Trophoblast cell (in vitro differentiated cells and primary cell): ENCODE measurements at regions not wholly inside any gene's neighbourhood (a gene's known extent, or its start where the extent isn't known, plus 50 kb on each side); places are given as distances from the start of the nearest gene placed in this dataset.
"Not testable (repeated sequence)": the region's sequence is repeated elsewhere in the genome, so short reads cannot be mapped to it uniquely, and the experiment has no call there.

Experiments
- DNase-seq, 2 donors: peaks; one replicate each; pipeline ENCODE4 v3.0.0-alpha.2; 2016
- H2AFZ ChIP-seq: 2 replicates; pipeline ENCODE4 v1.6.1; 2013; ENCODE audit warnings: low read length, moderate library complexity, mild to moderate bottlenecking; ENCODE audit not compliant: insufficient read depth, poor library complexity
- H2AK5ac ChIP-seq: 2 replicates; pipeline ENCODE4 v1.6.1; 2013; ENCODE audit warnings: mild to moderate bottlenecking, low read length
- H2BK120ac ChIP-seq: 2 replicates; pipeline ENCODE4 v1.6.1; 2013; ENCODE audit warnings: low read length, mild to moderate bottlenecking, moderate library complexity; ENCODE audit not compliant: insufficient read depth, poor library complexity
- H2BK12ac ChIP-seq: 2 replicates; pipeline ENCODE4 v1.6.1; 2013; ENCODE audit warnings: mild to moderate bottlenecking, low read length, moderate library complexity
- H2BK5ac ChIP-seq: 2 replicates; pipeline ENCODE4 v1.6.1; 2013; ENCODE audit warnings: low read length, low read depth, moderate library complexity, mild to moderate bottlenecking; ENCODE audit not compliant: poor library complexity
- H3K14ac ChIP-seq: 2 replicates; pipeline ENCODE4 v1.6.1; 2013; ENCODE audit warnings: mild to moderate bottlenecking, low read length
- H3K18ac ChIP-seq: 2 replicates; pipeline ENCODE4 v1.6.1; 2013; ENCODE audit warnings: mild to moderate bottlenecking, low read length
- H3K23ac ChIP-seq: 2 replicates; pipeline ENCODE4 v1.6.1; 2013; ENCODE audit warnings: low read length
- H3K27ac ChIP-seq: 2 replicates; pipeline ENCODE4 v1.5.1; 2013; ENCODE audit warnings: low read depth, mild to moderate bottlenecking, inconsistent platforms, low read length, moderate library complexity
- H3K27me3 ChIP-seq: 2 replicates; pipeline ENCODE4 v1.6.1; 2013; ENCODE audit warnings: inconsistent platforms, mild to moderate bottlenecking, low read length, moderate library complexity; ENCODE audit not compliant: insufficient read depth
- H3K36me3 ChIP-seq, 2 experiments: 1 replicate in 1 of 2; 2 replicates in 1 of 2; pipeline ENCODE4 v1.6.1; 2013; ENCODE audit warnings: low read length in 2 of 2, mild to moderate bottlenecking in 2 of 2, moderate library complexity in 1 of 2; ENCODE audit not compliant: insufficient read depth in 2 of 2, control insufficient read depth in 1 of 2
- H3K4ac ChIP-seq: 2 replicates; pipeline ENCODE4 v1.6.1; 2013; ENCODE audit warnings: low read depth, mild to moderate bottlenecking, low read length, moderate library complexity
- H3K4me1 ChIP-seq, 2 experiments: 1 replicate in 1 of 2; 2 replicates in 1 of 2; pipeline ENCODE4 v1.6.1; 2013; ENCODE audit warnings: low read length in 2 of 2, mild to moderate bottlenecking in 2 of 2, moderate library complexity in 1 of 2; ENCODE audit not compliant: insufficient read depth in 2 of 2, control insufficient read depth in 1 of 2
- H3K4me2 ChIP-seq: 2 replicates; pipeline ENCODE4 v1.6.1; 2013; ENCODE audit warnings: inconsistent platforms, mild to moderate bottlenecking, low read length, moderate library complexity
- H3K4me3 ChIP-seq: 2 replicates; pipeline ENCODE4 v1.5.1; 2013; ENCODE audit warnings: mild to moderate bottlenecking, low read depth, low read length, inconsistent platforms
- H3K79me1 ChIP-seq: one replicate; pipeline ENCODE4 v1.6.1; 2013; ENCODE audit warnings: low read length
- H3K79me2 ChIP-seq: 2 replicates; pipeline ENCODE4 v1.6.1; 2013; ENCODE audit warnings: low read length, mild to moderate bottlenecking; ENCODE audit not compliant: control insufficient read depth, insufficient read depth, poor library complexity
- H3K9ac ChIP-seq: 2 replicates; pipeline ENCODE4 v1.6.1; 2013; ENCODE audit warnings: mild to moderate bottlenecking, low read length
- H3K9me3 ChIP-seq: 2 replicates; pipeline ENCODE4 v1.6.1; 2013; ENCODE audit warnings: low read depth, mild to moderate bottlenecking, control low read depth, inconsistent platforms, low read length; ENCODE audit not compliant: insufficient read depth
- H4K12ac ChIP-seq: 2 replicates; pipeline ENCODE4 v1.6.1; 2013; ENCODE audit warnings: low read depth, mild to moderate bottlenecking, low read length, moderate library complexity
- H4K8ac ChIP-seq: 2 replicates; pipeline ENCODE4 v1.6.1; 2013; ENCODE audit warnings: low read depth, mild to moderate bottlenecking, low read length, moderate library complexity
- H4K91ac ChIP-seq: one replicate; pipeline ENCODE4 v1.6.1; 2013; ENCODE audit warnings: low read depth, mild to moderate bottlenecking, low read length, moderate library complexity
- WGBS: extraction: QIAGEN DNeasy Blood & Tissue Kit; methylation state at CpG from one replicate; pipeline ENCODE4 v1.1.7; 2013; ENCODE audit warnings: missing lambda C conversion rate; ENCODE audit not compliant: insufficient read length, insufficient coverage; ENCODE audit errors: extremely low coverage; 5-methylcytosine and 5-hydroxymethylcytosine counted together

DNA sequence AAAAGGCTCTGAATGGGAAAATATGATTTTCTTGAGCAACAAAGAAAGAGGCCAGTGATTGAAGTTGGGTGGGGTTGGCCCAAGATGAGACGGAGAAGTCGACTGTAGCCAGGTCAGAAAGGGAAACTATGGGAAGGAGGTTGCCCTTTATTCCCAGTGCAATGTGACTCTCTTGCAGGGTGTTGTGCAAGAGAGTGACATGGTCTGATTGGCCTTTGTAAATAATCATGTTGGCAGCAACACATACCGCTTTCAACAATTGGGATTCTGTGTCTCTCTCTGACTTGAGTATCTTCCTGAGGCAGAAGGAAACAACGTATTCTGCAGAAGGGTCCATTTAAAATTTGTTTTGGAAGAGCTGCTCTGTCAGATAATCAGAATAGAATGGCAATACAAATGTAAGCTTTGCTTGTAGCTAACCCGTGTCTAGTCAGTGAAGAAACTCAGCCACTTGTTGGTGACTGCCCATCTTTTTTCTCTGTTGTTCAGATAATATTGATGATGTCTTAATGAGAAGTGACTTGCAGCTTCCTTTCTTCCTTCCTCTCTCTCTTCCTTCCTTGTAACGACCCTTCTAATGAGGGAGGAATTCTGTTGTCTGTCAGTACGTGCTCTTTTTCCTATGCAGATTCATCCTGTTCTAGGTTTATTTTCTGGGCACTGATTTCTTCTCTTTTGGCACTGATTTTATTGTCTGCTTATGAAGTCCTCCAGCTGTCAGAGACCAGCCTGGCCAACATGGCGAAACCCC lies 311.0 kb upstream of the FAM98A start:
- no peaks in the 10 kb centered on the region for H3K79me1 ChIP-seq
- DNase-seq = no peak
- H2AK5ac ChIP-seq = no peak overlapping the region
- H3K18ac ChIP-seq = no peak overlapping the region
- WGBS = no CpG with 5 or more reads among the region's 8 CpGs
- no peak overlapping the region for H3K4ac ChIP-seq
- no peak overlapping the region for H3K4me3 ChIP-seq
- H3K23ac ChIP-seq = no peak overlapping the region
- no peaks in the 10 kb centered on the region for H3K27me3 ChIP-seq
- no peak overlapping the region for H3K14ac ChIP-seq
- H4K91ac ChIP-seq = no peak overlapping the region
- no peaks in the 10 kb centered on the region for H3K4me1 ChIP-seq
- no peak overlapping the region for H3K27ac ChIP-seq
- no peak overlapping the region for H4K12ac ChIP-seq
- no peak overlapping the region for H2BK120ac ChIP-seq
- H3K9me3 ChIP-seq = no peaks in the 10 kb centered on the region
- no peaks in the 10 kb centered on the region for H3K79me2 ChIP-seq
- H3K9ac ChIP-seq = no peak overlapping the region
- no peak overlapping the region for H3K4me2 ChIP-seq
- no peak overlapping the region for H2BK12ac ChIP-seq
- no peak overlapping the region for H2AFZ ChIP-seq
- no peak overlapping the region for H4K8ac ChIP-seq
- H3K36me3 ChIP-seq = no peaks in the 10 kb centered on the region
- no peak overlapping the region for H2BK5ac ChIP-seq

DNA sequence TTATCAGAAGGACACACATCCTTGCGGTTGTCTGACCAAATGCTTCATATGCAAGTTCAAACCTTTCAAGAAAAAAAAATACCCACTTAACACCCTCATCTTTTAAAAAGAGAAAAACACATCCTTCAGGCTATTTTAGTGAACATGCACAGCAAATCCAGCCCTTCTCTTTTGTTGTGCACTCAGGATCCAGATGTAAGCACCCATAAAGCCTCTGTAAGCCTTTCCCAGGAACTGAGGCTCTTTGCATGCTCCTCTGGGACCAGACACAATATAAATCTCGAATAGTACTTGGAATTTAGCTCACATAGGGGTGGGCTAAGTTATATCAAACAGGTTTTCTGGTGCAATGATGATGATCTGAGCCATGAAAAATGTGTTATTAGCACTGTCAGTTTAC lies 308.8 kb upstream of the FAM98A start:
- Histone ChIP-seq H4K91ac (no peak overlapping the region), H3K9ac (no peak overlapping the region), H3K23ac (no peak overlapping the region), H3K18ac (no peak overlapping the region), H4K12ac (no peak overlapping the region), H3K14ac (no peak overlapping the region), H3K4ac (no peak overlapping the region), H3K27me3 (no peaks in the 10 kb centered on the region), H2AFZ (no peak overlapping the region), H2BK120ac (no peak overlapping the region), H3K27ac (no peak overlapping the region), H3K9me3 (no peaks in the 10 kb centered on the region), H2AK5ac (no peak overlapping the region), H3K4me1 (no peaks in the 10 kb centered on the region), H3K36me3 (no peaks in the 10 kb centered on the region), H3K4me2 (no peak overlapping the region), H3K4me3 (no peak overlapping the region), H2BK12ac (no peak overlapping the region), H3K79me2 (no peaks in the 10 kb centered on the region), H4K8ac (no peak overlapping the region), H2BK5ac (no peak overlapping the region), H3K79me1 (no peaks in the 10 kb centered on the region)
- WGBS = no CpG with 5 or more reads among the region's 2 CpGs
- no peak for DNase-seq

DNA sequence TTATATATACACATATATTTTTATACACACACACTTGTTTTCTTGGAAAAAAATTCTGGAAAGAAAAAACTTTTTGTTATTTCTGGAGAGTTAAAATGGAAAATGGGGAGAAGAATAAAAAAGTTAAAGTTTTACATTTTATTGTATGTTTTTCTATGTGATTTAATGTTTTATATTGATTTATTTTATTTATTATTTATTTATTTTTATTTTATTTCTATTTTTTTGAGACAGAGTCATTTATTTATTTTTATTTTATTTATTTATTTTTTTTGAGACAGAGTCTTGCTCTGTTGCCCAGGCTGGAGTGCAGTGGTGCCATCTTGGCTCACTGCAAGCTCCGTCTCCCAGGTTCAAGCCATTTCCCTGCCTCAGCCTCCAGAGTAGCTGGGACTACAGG lies 307.0 kb upstream of the FAM98A start:
- not testable (repeated sequence) for H2BK120ac ChIP-seq, H4K8ac ChIP-seq, H3K14ac ChIP-seq, H3K9ac ChIP-seq, H2BK12ac ChIP-seq, H2BK5ac ChIP-seq, H3K4me3 ChIP-seq, H4K12ac ChIP-seq, H4K91ac ChIP-seq, H3K4me1 ChIP-seq, H3K79me2 ChIP-seq, H2AFZ ChIP-seq, H3K79me1 ChIP-seq, H3K18ac ChIP-seq, H3K27me3 ChIP-seq, H3K27ac ChIP-seq, H3K4me2 ChIP-seq, H2AK5ac ChIP-seq, H3K23ac ChIP-seq, H3K36me3 ChIP-seq, DNase-seq, H3K4ac ChIP-seq, H3K9me3 ChIP-seq
- no CpG with 5 or more reads among the region's 1 CpG for WGBS

DNA sequence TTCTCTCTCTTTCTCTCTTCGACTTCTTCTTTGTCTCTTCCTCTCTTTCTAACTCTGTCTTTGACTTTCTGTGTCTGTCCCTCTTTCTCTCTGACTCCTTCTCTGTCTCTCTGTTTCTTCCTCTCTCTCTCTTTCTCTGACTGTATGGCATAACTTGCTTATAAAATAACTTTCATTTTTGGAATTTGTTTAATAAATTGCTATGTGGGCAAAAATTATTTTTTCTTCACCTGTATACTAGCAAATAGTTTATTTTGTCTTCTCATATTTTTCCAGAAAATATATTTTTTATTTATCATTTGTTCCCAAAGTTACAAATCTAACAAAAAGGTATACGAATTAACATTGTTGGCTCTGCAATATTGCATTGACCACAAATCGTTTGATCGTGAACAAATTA lies 305.7 kb upstream of the FAM98A start:
- no peaks in the 10 kb centered on the region for H3K36me3 ChIP-seq
- no peak for DNase-seq
- H3K4me2 ChIP-seq = no peak overlapping the region
- no peaks in the 10 kb centered on the region for H3K27me3 ChIP-seq
- no peak overlapping the region for H3K4ac ChIP-seq
- no peaks in the 10 kb centered on the region for H3K9me3 ChIP-seq
- no peak overlapping the region for H3K18ac ChIP-seq
- H2AK5ac ChIP-seq = no peak overlapping the region
- H3K9ac ChIP-seq = no peak overlapping the region
- H2BK5ac ChIP-seq = no peak overlapping the region
- H4K91ac ChIP-seq = no peak overlapping the region
- H2AFZ ChIP-seq = no peak overlapping the region
- H3K4me1 ChIP-seq = no peaks in the 10 kb centered on the region
- H3K79me2 ChIP-seq = no peaks in the 10 kb centered on the region
- no peaks in the 10 kb centered on the region for H3K79me1 ChIP-seq
- no peak overlapping the region for H3K23ac ChIP-seq
- H4K8ac ChIP-seq = no peak overlapping the region
- WGBS = no CpG with 5 or more reads among the region's 4 CpGs
- no peak overlapping the region for H3K4me3 ChIP-seq
- no peak overlapping the region for H3K27ac ChIP-seq
- no peak overlapping the region for H3K14ac ChIP-seq
- H2BK12ac ChIP-seq = no peak overlapping the region
- no peak overlapping the region for H2BK120ac ChIP-seq
- H4K12ac ChIP-seq = no peak overlapping the region
